Epithelial cell of prostate (primary cell): ENCODE measurements at regions not wholly inside any gene's neighbourhood (a gene's known extent, or its start where the extent isn't known, plus 50 kb on each side); places are given as distances from the start of the nearest gene placed in this dataset.

Experiments
- DNase-seq: peaks from one replicate; pipeline ENCODE4 v3.0.0-alpha.2; 2011; ENCODE audit warnings: low read depth, low spot score
- H3K27ac ChIP-seq: fragments of 450-650 bp; 2 replicates; pipeline ENCODE4 v1.5.1; 2017; ENCODE audit warnings: mild to moderate bottlenecking

DNA sequence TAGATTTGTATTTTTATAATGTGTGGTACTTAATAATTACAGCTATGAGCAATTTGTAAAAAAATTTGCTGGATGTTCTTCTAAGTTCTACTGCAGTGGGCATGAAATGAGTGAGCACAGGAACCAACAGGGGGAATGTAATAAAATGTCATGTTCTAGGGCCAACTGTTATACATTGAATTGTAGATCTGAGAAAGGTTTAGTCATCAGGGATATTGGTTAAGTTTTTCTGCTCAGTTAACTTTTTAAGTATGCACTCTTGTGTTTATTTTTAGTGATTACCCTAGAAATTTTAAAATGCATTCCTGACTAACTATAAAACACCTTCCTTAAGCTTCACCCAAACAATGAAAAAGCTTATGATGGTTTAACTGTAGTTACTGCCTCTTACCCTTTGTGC is 101.8 kb downstream of the CAND1 start:
- no peak for DNase-seq
- H3K27ac ChIP-seq, result no peak overlapping the region

- H3K27ac ChIP-seq, result peak overlapping the region; percentile 28
- DNase-seq, result no peak
Measured at GRCh38 chr12:67377021-67377420, 107.9 kb downstream of the CAND1 start.

DNA sequence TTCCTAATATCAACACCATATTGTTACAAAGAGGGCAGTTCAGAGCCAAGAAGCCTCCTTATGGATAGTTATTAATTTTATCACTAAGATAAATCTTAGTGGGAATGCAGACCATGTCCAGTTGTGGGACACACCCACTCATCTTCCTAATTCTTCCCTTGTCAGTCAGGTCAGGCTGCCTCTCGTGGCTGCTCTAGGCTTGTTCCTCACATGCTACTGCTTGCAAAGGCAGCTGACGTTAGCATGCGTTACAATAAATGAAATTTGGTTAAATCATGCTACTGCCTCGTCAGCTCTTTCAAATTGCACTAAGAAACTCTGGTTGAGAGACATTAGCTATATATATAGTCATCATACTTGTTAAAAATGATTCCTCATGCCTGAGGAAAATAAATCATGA is 108.4 kb downstream of the CAND1 start:
- peak; percentile 60 for DNase-seq
- peak overlapping the region; percentile 28 for H3K27ac ChIP-seq

DNA sequence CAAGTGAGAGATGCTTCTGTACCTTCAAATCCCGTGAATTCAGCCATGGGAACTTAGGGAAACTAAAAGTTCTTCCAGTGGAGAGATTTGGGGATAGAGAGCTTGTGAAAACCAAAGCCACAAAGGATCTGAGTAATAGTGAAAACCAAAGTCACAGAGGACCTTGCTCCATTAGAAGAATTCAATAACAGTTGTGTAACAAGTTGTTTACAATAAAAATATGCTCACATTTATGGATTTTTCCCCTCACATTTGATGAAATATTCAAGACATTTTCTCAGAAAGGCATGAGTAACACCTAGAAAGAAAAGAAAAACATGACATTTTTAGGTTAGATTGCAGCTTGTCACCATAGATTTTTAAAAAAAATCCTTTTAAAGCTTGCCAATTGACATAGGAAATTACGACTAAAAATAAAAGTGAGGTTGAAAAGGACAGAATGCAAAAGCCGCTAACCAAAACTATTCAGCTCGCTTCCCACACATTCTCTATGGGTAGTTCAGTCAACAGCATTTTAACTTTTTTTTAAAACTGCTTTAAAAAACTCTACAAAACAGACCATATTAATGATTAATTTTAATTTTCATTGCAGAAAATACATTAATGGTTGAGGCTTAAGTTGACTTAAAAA is 113.2 kb downstream of the CAND1 start:
- no peak overlapping the region for H3K27ac ChIP-seq
- no peak for DNase-seq

- no peak overlapping the region for H3K27ac ChIP-seq
- no peak for DNase-seq
Measured at GRCh38 chr12:67386869-67387565, 117.9 kb downstream of the CAND1 start.

DNA sequence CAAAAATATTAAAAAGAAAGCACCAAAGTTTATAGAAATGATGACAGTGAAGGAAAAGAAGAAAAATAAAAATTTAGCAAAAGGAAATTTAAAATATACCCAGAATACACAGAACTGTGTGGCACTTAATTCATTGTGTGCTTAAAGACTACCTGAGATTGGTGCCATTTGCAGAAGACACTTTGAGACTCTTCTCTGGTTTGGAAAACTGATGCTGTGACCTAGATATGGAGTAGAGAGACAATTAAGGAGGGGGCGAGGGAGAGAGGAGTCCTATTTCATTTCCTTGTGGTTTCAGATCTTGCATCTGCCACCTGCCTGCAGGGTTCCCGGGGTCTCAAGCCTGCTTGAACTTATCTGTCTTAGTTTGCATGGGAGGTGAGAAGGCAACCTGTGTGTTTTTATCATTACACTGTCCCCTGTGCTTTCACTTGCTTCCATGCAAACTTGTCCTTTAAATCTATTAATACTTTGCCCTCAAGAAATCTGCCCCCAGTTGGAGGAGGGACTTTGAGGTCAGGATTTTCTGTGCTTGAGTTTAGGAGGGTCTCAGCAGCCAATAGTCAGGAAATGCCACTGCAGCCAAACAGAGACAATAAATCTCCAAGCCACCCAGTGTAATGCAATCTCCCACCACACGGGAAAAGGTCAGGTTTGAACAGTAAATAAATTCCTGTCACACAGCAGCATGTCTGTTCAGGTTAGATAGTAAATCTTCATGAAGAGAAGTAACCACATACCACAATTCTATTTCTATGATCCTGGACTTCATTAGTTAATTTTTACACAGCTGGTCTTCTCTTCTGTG is 119.4 kb downstream of the CAND1 start:
- no peak for DNase-seq
- no peak overlapping the region for H3K27ac ChIP-seq

DNA sequence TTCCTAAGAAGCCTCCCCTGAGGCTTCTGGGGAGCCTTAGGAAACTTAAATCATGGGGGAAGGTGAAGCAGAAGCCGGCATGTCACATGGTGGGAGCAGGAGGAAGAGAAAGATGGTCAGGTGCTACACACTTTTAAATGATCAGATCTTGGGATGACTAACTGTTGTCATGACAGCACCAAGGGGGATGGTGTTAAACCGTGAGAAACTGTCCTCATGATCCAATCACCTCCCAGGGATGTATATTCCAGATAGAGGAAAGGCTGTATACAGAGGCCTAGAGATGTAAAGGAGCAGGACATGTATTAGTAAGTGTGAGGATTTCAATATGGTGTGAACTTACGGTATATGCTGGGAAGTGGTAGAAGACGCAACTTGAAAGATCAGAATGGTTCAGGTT is 121.1 kb downstream of the CAND1 start:
- no peak overlapping the region for H3K27ac ChIP-seq
- DNase-seq, result no peak

DNA sequence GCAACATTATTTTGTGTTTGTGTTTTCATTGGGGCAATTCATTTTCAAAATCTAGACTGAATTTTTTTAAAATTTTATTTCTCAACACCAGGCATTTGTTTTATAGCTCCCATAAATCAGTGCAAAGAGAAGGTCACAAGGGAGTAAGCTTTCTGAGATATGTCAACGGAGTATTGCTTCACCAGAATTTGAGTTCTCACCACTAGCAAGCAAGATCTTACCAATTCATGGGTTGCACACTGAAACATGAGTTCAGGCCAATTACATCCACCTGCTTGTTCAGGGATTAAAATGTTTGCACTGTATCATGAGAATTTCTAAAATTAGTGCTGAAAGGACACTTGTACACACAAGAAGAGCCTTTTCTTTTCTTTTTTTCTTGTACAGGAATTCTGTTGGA is 121.9 kb downstream of the CAND1 start:
- no peak overlapping the region for H3K27ac ChIP-seq
- no peak for DNase-seq

DNA sequence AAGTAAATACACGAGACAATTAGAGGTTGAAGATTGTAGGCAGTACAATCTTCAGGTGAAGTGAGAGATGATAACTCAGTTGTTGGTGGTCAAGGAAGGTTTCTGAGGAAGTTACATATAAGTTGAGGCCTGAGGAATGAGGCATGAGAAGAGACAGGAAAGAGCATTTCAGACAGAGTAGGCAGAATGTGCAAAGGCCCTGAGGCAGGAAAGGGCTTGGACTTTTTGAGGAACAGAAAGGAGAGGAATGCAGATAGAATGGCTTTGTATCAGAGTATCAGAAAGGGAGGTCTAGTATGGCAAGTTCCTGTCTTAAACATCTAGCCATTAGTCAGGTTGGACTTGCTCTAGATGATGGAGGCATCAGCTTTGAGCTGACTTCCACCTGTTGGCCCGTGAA is 122.5 kb downstream of the CAND1 start:
- no peak overlapping the region for H3K27ac ChIP-seq
- no peak for DNase-seq

- H3K27ac ChIP-seq, result peak overlapping the region; percentile 15
- DNase-seq, result peak; percentile 45
Measured at GRCh38 chr12:67394550-67394949, 125.4 kb downstream of the CAND1 start.

GRCh38 chr12:67400742-67401141 is 131.6 kb downstream of the CAND1 start:
- no peak for DNase-seq
- H3K27ac ChIP-seq, result no peak overlapping the region

DNA sequence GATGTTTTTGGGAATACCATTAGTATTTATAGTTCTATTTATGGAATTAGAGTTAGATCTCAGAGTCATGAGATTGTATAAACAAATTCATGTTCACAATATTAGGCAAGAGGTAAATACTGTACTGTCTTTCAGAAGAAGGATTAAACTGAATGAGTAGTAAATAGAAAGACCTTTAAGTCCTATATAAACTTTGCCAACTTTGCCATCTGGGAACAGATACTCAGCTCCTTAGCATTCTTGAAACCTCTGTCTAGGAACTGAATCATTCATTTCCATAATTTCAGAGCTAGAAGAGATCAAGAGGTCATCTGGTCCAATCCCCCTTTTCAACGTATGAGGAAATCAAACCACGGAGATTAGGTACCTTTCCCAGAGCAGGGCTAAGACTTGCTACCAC is 141.1 kb downstream of the CAND1 start:
- DNase-seq, result no peak
- H3K27ac ChIP-seq, result no peak overlapping the region

DNA sequence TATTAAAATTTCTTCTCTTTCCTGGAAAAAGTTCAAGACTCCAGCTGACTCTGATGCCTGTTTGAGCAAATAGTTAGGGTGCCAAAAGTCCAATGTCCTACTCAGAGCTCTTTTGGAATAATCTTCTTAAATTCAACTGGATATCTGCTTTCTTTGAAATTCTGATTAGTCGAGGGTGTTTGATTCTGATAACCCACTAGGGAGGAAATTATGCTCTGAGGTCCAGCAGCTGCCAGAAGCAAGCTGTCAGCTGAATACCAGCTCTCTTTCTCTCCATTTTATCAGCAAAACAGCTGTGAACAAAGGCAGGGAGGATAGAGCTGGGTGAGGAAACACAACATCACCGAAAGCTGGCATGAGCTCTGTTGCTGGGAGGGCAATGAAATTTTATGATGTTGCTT is 141.5 kb downstream of the CAND1 start:
- DNase-seq, result no peak
- H3K27ac ChIP-seq, result no peak overlapping the region

GRCh38 chr12:67411562-67411961 is 142.4 kb downstream of the CAND1 start:
- DNase-seq, result no peak
- H3K27ac ChIP-seq, result no peak overlapping the region

DNA sequence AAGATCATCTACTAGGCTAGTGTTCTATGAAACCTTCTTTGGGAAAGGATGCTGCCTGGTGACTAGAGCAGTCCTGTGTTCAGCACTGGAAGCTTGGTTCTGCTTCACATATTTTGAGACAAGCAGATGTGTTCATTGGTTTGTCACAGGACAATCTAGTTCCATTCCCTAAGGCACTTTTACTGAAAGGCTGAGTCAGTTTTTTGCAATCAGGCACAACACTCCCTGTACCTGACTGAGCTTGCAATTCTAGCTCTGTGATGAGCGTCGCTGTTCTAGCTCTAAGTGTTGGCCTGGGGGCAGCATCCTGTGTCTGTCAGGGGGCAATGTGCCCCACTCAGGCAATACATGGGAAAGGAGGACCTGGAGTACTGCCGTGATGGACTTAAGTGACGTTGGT is 144.4 kb downstream of the CAND1 start:
- DNase-seq, result peak; percentile 60
- no peak overlapping the region for H3K27ac ChIP-seq

GRCh38 chr12:67414011-67414715 is 145.0 kb downstream of the CAND1 start:
- H3K27ac ChIP-seq, result no peak overlapping the region
- DNase-seq, result no peak

DNA sequence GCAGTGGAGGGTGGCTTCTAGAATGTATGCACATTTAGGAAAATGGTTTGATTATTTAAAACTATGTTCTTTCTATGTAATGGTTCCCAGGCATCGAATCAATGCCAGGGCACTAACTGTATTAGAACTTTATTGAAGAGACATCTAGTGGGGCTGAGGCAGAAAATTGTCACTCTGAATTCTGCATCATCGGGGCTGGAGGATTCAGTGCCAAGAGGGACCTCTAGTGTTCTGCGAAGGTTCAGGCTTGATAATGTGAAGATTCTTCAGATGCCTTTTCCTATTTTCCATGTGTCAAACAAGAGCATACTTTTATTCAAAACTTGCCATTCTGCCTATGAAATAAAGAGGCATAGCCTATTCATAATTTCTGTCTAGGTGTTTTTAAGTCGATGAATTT is 146.3 kb downstream of the CAND1 start:
- no peak for DNase-seq
- H3K27ac ChIP-seq, result no peak overlapping the region

- DNase-seq, result no peak
- H3K27ac ChIP-seq, result no peak overlapping the region
Measured at GRCh38 chr12:67419810-67420209, 150.7 kb downstream of the CAND1 start.

DNA sequence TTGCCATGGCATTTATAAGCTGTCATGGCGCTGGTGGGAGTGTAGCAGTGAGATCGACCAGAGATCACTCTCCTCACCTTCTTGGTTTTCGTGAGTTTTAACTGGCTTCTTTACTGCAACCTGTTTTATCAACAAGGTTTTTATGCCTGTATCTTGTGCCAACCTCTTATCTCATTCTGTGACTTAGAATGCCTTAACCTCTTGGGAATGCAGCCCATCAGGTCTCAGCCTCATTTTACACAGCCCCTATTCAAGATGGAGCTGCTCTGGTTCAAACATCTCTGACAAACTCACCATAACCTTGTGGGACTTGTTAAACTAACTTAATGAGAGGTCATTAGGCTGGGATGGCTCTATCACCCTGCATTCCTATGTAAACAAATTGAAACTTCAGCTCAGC is 151.3 kb downstream of the CAND1 start:
- no peak overlapping the region for H3K27ac ChIP-seq
- no peak for DNase-seq

DNA sequence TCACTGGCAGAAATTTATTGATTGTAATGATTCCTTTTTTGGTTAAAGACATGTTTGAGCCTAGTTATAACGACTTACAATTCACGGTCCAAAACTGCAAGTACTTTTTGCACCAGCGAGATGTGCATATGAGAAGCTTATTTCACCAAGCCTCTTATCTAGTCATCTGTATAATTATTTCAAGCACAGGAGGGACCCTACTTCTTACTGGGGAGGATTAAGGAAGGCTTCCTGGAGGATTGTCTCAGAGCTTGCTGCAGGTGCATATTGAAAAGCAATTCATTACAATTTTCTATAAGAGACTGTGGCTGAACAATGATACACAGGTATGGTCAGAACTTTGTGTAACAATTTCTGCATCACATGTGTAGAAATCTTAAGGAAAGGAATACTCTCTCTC is 152.9 kb downstream of the CAND1 start:
- no peak overlapping the region for H3K27ac ChIP-seq
- DNase-seq, result no peak

DNA sequence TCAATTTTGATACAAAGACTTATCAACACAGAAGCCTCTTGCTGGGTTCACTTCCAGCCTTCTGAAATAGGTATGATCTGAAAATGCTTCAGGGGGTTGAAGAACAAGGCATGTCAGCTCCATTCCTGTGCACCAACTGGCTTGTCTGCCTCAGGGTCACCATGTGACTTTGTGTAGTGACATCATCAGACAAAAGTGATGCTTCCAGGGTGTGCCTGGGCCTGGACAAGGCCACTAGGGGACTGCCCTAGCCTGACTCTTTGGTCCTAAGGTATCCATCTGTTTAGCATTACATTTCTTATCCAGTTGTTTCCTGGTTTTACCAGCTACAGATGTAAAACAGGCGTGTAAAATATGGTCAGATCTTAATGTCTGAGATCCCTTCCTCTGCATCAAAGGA is 155.6 kb downstream of the CAND1 start:
- DNase-seq, result no peak
- H3K27ac ChIP-seq, result peak overlapping the region; percentile 10
